MM.1S (cell line): ENCODE measurements at regions not wholly inside any gene's neighbourhood (a gene's known extent, or its start where the extent isn't known, plus 50 kb on each side); places are given as distances from the start of the nearest gene placed in this dataset.

Experiments used
- DNase-seq: peaks from one replicate; pipeline ENCODE4 v3.0.0-alpha.2; 2015
- H2AFZ ChIP-seq: fragments of 300-600 bp; sonication (generic); 2 replicates; pipeline ENCODE4 v1.6.0; 2016; ENCODE audit warnings: antibody characterized with exemption, low read length
- H3F3A ChIP-seq: fragments of 300-600 bp; sonication (generic); 2 replicates; pipeline ENCODE4 v1.6.1; 2016; ENCODE audit warnings: mild to moderate bottlenecking, antibody characterized with exemption, low read length, moderate library complexity, mixed read lengths; ENCODE audit not compliant: insufficient read depth
- H3K27ac ChIP-seq: fragments of 300-600 bp; sonication (generic); 2 replicates; pipeline ENCODE4 v1.5.1; 2016; ENCODE audit warnings: mild to moderate bottlenecking, low read length
- H3K27me3 ChIP-seq: fragments of 300-600 bp; sonication (generic); replicated peaks from 2 replicates; pipeline ENCODE4 v1.6.0; 2016; ENCODE audit warnings: low read length; ENCODE audit not compliant: insufficient read depth
- H3K36me3 ChIP-seq: fragments of 300-600 bp; sonication (generic); replicated peaks from 2 replicates; pipeline ENCODE4 v1.6.1; 2016; ENCODE audit warnings: mild to moderate bottlenecking, low read length, mixed read lengths; ENCODE audit not compliant: insufficient read depth
- H3K4me1 ChIP-seq: fragments of 300-600 bp; sonication (generic); 2 replicates; pipeline ENCODE4 v1.6.1; 2016; ENCODE audit warnings: low read length, mixed read lengths
- H3K4me2 ChIP-seq: fragments of 300-600 bp; sonication (generic); 2 replicates; pipeline ENCODE4 v1.6.0; 2016; ENCODE audit warnings: low read depth, low read length
- H3K4me3 ChIP-seq: fragments of 300-600 bp; sonication (generic); 2 replicates; pipeline ENCODE4 v1.5.1; 2016; ENCODE audit warnings: low read length, mixed read lengths
- H3K79me2 ChIP-seq: fragments of 300-600 bp; sonication (generic); 2 replicates; pipeline ENCODE4 v1.6.1; 2016; ENCODE audit warnings: mixed run types, low read length, mixed read lengths
- H3K9ac ChIP-seq: fragments of 300-600 bp; sonication (generic); 2 replicates; pipeline ENCODE4 v1.6.1; 2016; ENCODE audit warnings: low read length, mixed read lengths
- H3K9me2 ChIP-seq: fragments of 300-600 bp; sonication (generic); replicated peaks from 2 replicates; pipeline ENCODE4 v1.6.1; 2016; ENCODE audit warnings: mild to moderate bottlenecking, low read length, mixed read lengths; ENCODE audit not compliant: insufficient read depth
- H3K9me3 ChIP-seq: fragments of 300-600 bp; sonication (generic); replicated peaks from 2 replicates; pipeline ENCODE4 v1.6.1; 2016; ENCODE audit warnings: mild to moderate bottlenecking, low read length, mixed read lengths; ENCODE audit not compliant: insufficient read depth
- H4K20me1 ChIP-seq: fragments of 300-600 bp; sonication (generic); 2 replicates; pipeline ENCODE4 v1.6.1; 2016; ENCODE audit warnings: mild to moderate bottlenecking, low read length, moderate library complexity, mixed read lengths; ENCODE audit not compliant: insufficient read depth
- CTCF ChIP-seq: fragments of 300-600 bp; sonication (generic); IDR thresholded peaks from 2 replicates; pipeline ENCODE4 v1.5.1; 2016; ENCODE audit warnings: antibody characterized with exemption, low read length, mixed read lengths
- EZH2 ChIP-seq: fragments of 300-600 bp; sonication (generic); optimal IDR thresholded peaks from 2 replicates; pipeline ENCODE3; 2017; ENCODE audit warnings: low read depth, mild to moderate bottlenecking, antibody characterized with exemption, low read length, mixed read lengths
- EZH2phosphoT487 ChIP-seq: fragments of 300-600 bp; sonication (generic); IDR thresholded peaks from 2 replicates; pipeline ENCODE4 v1.6.1; 2018; ENCODE audit warnings: antibody characterized with exemption, low read length

GRCh38 chr16:55046513-55046912 lies 115.8 kb downstream of the IRX5 start:
- H3F3A ChIP-seq, result no peaks in the 10 kb centered on the region
- H3K9me3 ChIP-seq, result no peaks in the 10 kb centered on the region
- no peak for DNase-seq
- no peaks in the 10 kb centered on the region for H3K4me1 ChIP-seq
- H3K4me3 ChIP-seq, result no peak overlapping the region
- no peak overlapping the region for H3K9ac ChIP-seq
- H3K36me3 ChIP-seq, result no peaks in the 10 kb centered on the region
- H3K9me2 ChIP-seq, result no peaks in the 10 kb centered on the region
- no peak overlapping the region for H3K27ac ChIP-seq
- no peaks in the 10 kb centered on the region for H4K20me1 ChIP-seq
- H3K79me2 ChIP-seq, result no peaks in the 10 kb centered on the region
- H3K4me2 ChIP-seq, result no peak overlapping the region
- TF ChIP-seq EZH2phosphoT487 (no peak), EZH2 (no peak), CTCF (no peak)
- H2AFZ ChIP-seq, result no peak overlapping the region
- H3K27me3 ChIP-seq, result no peaks in the 10 kb centered on the region

- Histone ChIP-seq H3K27me3 (no peaks in the 10 kb centered on the region), H4K20me1 (no peaks in the 10 kb centered on the region), H3K4me2 (no peak overlapping the region), H3K9me2 (no peaks in the 10 kb centered on the region), H3K79me2 (no peaks in the 10 kb centered on the region), H3F3A (no peaks in the 10 kb centered on the region), H2AFZ (no peak overlapping the region), H3K36me3 (no peaks in the 10 kb centered on the region), H3K27ac (no peak overlapping the region), H3K9me3 (no peaks in the 10 kb centered on the region), H3K9ac (no peak overlapping the region), H3K4me1 (no peaks in the 10 kb centered on the region), H3K4me3 (no peak overlapping the region)
- DNase-seq, result no peak
- no peak for TF ChIP-seq EZH2phosphoT487
- no peak for TF ChIP-seq EZH2
- no peak for TF ChIP-seq CTCF
Observed at GRCh38 chr16:55046916-55047315, 116.3 kb downstream of the IRX5 start.

- Histone ChIP-seq H4K20me1 (no peaks in the 10 kb centered on the region), H3K4me3 (no peak overlapping the region), H3K9me3 (no peaks in the 10 kb centered on the region), H3K27me3 (no peaks in the 10 kb centered on the region), H3K4me1 (no peaks in the 10 kb centered on the region), H3K4me2 (no peak overlapping the region), H3K79me2 (no peaks in the 10 kb centered on the region), H3K36me3 (no peaks in the 10 kb centered on the region), H3K27ac (no peak overlapping the region), H2AFZ (no peak overlapping the region), H3K9ac (no peak overlapping the region), H3K9me2 (no peaks in the 10 kb centered on the region), H3F3A (no peaks in the 10 kb centered on the region)
- DNase-seq, result no peak
- TF ChIP-seq EZH2 (no peak), CTCF (no peak), EZH2phosphoT487 (no peak)
Observed at GRCh38 chr16:55047331-55047730, 116.7 kb downstream of the IRX5 start.
